Karpas-422 (cell line): ENCODE measurements at regions not wholly inside any gene's neighbourhood (a gene's known extent, or its start where the extent isn't known, plus 50 kb on each side); places are given as distances from the start of the nearest gene placed in this dataset.
"Not testable (repeated sequence)": the region's sequence is repeated elsewhere in the genome, so short reads cannot be mapped to it uniquely, and the experiment has no call there.

ENCODE experiments used
- DNase-seq: peaks from one replicate; pipeline ENCODE4 v3.0.0-alpha.2; 2015
- H2AFZ ChIP-seq: fragments of 200-600 bp; sonication (generic); 2 replicates; pipeline ENCODE4 v1.6.1; 2014; ENCODE audit warnings: antibody characterized with exemption, low read length, mixed read lengths
- H3K27ac ChIP-seq: fragments of 200-600 bp; sonication (generic); 2 replicates; pipeline ENCODE4 v1.5.1; 2014; ENCODE audit warnings: mild to moderate bottlenecking, low read length, moderate library complexity
- H3K27me3 ChIP-seq: fragments of 200-600 bp; sonication (generic); 2 replicates; pipeline ENCODE4 v1.6.1; 2014; ENCODE audit warnings: low read length, mixed read lengths
- H3K36me3 ChIP-seq: fragments of 200-600 bp; sonication (generic); 2 replicates; pipeline ENCODE4 v1.6.1; 2014; ENCODE audit warnings: low read length, mixed read lengths; ENCODE audit not compliant: insufficient read depth
- H3K4me1 ChIP-seq: fragments of 200-600 bp; sonication (generic); 2 replicates; pipeline ENCODE4 v1.6.1; 2014; ENCODE audit warnings: mild to moderate bottlenecking, low read length, mixed read lengths
- H3K4me2 ChIP-seq: fragments of 200-600 bp; sonication (generic); 2 replicates; pipeline ENCODE4 v1.6.1; 2014; ENCODE audit warnings: low read length, low read depth, mild to moderate bottlenecking; ENCODE audit not compliant: poor library complexity, severe bottlenecking
- H3K4me3 ChIP-seq: fragments of 200-600 bp; sonication (generic); 2 replicates; pipeline ENCODE4 v1.5.1; 2014; ENCODE audit warnings: mild to moderate bottlenecking, antibody characterized with exemption, low read length, mixed read lengths
- H3K79me2 ChIP-seq: fragments of 200-600 bp; sonication (generic); 2 replicates; pipeline ENCODE4 v1.6.1; 2014; ENCODE audit warnings: mild to moderate bottlenecking, low read length, mixed read lengths
- H3K9ac ChIP-seq: fragments of 200-600 bp; sonication (generic); 2 replicates; pipeline ENCODE4 v1.6.0; 2014; ENCODE audit warnings: low read length
- H3K9me2 ChIP-seq: fragments of 200-600 bp; sonication (generic), shearing (Covaris generic); replicated peaks from 2 replicates; pipeline ENCODE4 v1.6.0; 2014; ENCODE audit warnings: mild to moderate bottlenecking, low read length, moderate library complexity; ENCODE audit not compliant: insufficient read depth
- H3K9me3 ChIP-seq: fragments of 300-700, 200-600 bp; sonication (generic); 2 replicates; pipeline ENCODE4 v1.6.1; 2014; ENCODE audit warnings: low read length, mixed read lengths
- H4K20me1 ChIP-seq: fragments of 200-600 bp; sonication (generic); 2 replicates; pipeline ENCODE4 v1.6.1; 2014; ENCODE audit warnings: mild to moderate bottlenecking, antibody characterized with exemption, low read length, low read depth; ENCODE audit not compliant: insufficient read depth

DNA sequence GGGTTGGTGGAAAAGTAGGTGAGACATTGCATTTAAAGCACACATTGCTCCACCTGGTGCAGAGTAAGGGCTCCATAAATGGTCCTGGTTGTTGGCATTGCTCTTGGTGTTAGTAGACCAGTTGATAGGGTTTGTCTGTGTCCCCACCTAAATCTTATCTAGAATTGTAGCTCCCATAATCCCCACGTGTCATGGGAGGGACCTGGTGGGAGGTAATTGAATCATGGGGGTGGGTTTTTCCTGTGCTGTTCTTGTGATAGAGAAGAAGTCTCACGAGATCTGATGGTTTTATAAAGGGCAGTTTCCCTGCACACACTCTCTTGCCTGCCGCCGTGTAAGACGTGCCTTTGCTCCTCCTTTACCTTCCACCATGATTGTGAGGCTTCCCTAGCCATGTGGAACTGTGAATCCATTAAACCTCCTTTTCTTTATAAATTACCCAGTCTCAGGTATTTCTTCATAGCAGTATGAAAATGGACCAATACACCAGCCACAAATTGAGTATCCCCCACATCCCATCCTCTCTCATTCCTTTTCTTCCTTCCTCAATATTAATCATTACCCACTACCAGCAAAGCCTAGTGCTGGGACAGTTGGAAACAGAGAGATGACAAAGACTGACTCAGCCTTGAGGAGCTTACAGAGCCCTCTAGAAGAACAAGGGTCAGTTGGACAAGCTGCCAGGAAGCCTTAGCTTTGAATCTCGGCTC is 285.9 kb upstream of the CRY1 start:
- not testable (repeated sequence) for H3K36me3 ChIP-seq, H3K27me3 ChIP-seq, H3K4me1 ChIP-seq, H3K9me2 ChIP-seq, H3K79me2 ChIP-seq, H3K4me2 ChIP-seq, H3K4me3 ChIP-seq, H3K9ac ChIP-seq, H4K20me1 ChIP-seq, H3K27ac ChIP-seq, DNase-seq, H2AFZ ChIP-seq, H3K9me3 ChIP-seq

DNA sequence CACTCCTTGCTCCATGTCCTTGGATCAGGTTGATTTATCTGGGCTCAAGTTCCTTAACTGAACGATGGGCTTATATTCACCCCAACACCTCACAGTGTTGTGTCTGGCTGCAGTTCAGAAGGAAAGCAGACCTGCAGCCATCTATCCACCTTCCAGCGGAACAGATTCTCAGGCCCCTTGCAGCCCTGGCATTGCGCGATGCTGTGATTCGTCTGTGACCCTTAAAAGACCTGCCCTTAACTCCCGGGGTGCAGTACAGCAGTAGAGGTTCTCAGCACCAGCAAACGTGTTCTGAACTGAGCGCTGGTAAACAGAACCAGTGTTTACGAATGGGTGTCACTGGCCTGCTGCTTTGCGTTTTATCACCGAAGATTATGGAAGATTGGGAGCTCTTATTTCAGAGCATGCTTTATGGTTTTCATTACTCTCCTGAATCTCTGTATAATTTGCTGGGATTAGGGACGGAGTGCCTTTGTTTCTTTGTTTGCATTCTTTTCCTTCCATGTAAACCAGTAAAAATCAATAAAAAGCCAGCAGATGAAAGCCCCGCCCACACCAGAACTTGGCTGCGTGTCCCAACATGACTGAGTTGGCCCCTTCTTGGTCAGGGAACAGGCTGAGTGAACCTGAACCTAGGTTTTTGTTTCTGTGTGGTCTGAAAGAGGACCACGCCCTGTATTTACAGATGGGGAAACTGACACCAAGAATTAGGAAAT is 286.7 kb upstream of the CRY1 start:
- no peaks in the 10 kb centered on the region for H3K9me2 ChIP-seq
- no peak for DNase-seq
- H3K27me3 ChIP-seq, result no peaks in the 10 kb centered on the region
- H3K4me2 ChIP-seq, result no peak overlapping the region
- H3K4me3 ChIP-seq, result no peak overlapping the region
- H3K9me3 ChIP-seq, result no peaks in the 10 kb centered on the region
- no peak overlapping the region for H3K27ac ChIP-seq
- no peak overlapping the region for H3K9ac ChIP-seq
- H3K4me1 ChIP-seq, result no peaks in the 10 kb centered on the region
- no peaks in the 10 kb centered on the region for H4K20me1 ChIP-seq
- H3K36me3 ChIP-seq, result no peaks in the 10 kb centered on the region
- no peak overlapping the region for H2AFZ ChIP-seq
- no peaks in the 10 kb centered on the region for H3K79me2 ChIP-seq

DNA sequence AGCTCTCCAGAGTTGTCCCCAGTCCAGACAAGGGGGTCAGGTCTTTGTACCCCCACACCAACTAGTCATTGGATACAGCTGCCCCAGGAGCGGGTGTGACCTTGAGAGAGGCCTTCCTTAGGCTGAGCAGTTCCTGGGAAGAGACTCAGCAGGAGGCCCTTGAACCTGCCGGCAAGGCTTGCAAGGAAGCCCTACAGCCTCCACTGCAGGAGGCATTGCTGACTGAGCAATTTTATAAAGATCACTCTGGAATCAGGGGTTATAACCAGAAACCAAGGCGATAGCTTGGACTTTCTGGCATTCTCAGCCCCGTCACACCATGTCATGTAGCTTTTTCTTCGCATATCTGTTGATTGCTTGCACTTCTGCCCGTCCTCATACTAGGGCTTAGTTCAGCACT is 291.3 kb upstream of the CRY1 start:
- H3K9me2 ChIP-seq, result no peaks in the 10 kb centered on the region
- H3K79me2 ChIP-seq, result no peaks in the 10 kb centered on the region
- no peaks in the 10 kb centered on the region for H3K27me3 ChIP-seq
- H4K20me1 ChIP-seq, result no peaks in the 10 kb centered on the region
- H3K9me3 ChIP-seq, result peaks cover 5% of the 10 kb centered on the region
- no peak for DNase-seq
- no peak overlapping the region for H3K27ac ChIP-seq
- no peaks in the 10 kb centered on the region for H3K4me1 ChIP-seq
- no peaks in the 10 kb centered on the region for H3K36me3 ChIP-seq
- H3K9ac ChIP-seq, result no peak overlapping the region
- H2AFZ ChIP-seq, result no peak overlapping the region
- H3K4me3 ChIP-seq, result no peak overlapping the region
- no peak overlapping the region for H3K4me2 ChIP-seq

DNA sequence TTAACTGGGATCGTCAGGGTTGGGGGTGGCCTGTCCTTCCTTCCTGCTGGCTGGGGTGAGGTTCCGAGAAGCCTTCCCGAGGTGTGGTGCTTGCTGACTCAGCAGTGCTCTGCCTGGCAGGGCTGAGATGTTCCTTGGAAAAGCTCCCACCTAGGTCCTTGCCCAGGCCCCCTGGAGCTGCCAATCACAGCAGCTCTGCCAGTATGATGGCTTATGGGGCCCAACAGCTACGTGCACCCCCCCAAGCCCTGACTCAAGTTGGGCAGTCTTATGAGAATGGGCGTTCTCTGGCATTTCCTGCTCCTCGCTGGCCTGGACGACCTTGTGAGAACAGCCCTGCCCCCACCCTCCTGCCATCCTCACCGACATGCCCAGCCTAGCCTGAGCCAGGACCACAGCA is 292.2 kb upstream of the CRY1 start:
- no peaks in the 10 kb centered on the region for H3K4me1 ChIP-seq
- H3K9ac ChIP-seq, result no peak overlapping the region
- H3K79me2 ChIP-seq, result no peaks in the 10 kb centered on the region
- H3K36me3 ChIP-seq, result no peaks in the 10 kb centered on the region
- no peak overlapping the region for H2AFZ ChIP-seq
- no peak overlapping the region for H3K4me2 ChIP-seq
- DNase-seq, result no peak
- no peak overlapping the region for H3K27ac ChIP-seq
- H4K20me1 ChIP-seq, result no peaks in the 10 kb centered on the region
- no peaks in the 10 kb centered on the region for H3K9me2 ChIP-seq
- no peak overlapping the region for H3K4me3 ChIP-seq
- no peaks in the 10 kb centered on the region for H3K27me3 ChIP-seq
- peaks cover 8% of the 10 kb centered on the region for H3K9me3 ChIP-seq

DNA sequence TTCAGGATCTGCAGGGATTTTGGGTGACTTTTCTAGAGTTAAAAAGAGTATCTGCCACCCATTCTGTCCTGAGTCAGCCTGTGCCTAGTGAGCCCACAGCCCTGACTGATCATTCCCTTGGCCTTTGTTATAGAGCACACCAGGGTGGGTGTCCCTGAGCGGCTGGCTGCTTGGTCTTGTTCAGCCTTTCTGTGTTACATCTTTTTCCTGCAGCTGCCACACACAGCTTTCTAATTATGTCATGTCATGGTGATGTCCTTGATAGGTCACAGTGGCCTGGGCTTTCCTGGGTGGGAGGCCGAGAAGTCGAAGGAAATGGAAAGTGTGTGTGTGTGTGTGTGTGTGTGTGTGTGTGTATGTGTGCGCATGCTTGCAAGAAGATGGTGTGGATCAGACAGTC is 293.2 kb upstream of the CRY1 start:
- Histone ChIP-seq H3K36me3 (no peaks in the 10 kb centered on the region), H3K9me2 (no peaks in the 10 kb centered on the region), H4K20me1 (no peaks in the 10 kb centered on the region), H3K9me3 (peaks cover 8% of the 10 kb centered on the region), H3K27ac (no peak overlapping the region), H3K79me2 (no peaks in the 10 kb centered on the region), H3K4me2 (no peak overlapping the region), H3K9ac (no peak overlapping the region), H3K4me3 (no peak overlapping the region), H3K27me3 (no peaks in the 10 kb centered on the region), H3K4me1 (no peaks in the 10 kb centered on the region), H2AFZ (no peak overlapping the region)
- DNase-seq, result no peak

DNA sequence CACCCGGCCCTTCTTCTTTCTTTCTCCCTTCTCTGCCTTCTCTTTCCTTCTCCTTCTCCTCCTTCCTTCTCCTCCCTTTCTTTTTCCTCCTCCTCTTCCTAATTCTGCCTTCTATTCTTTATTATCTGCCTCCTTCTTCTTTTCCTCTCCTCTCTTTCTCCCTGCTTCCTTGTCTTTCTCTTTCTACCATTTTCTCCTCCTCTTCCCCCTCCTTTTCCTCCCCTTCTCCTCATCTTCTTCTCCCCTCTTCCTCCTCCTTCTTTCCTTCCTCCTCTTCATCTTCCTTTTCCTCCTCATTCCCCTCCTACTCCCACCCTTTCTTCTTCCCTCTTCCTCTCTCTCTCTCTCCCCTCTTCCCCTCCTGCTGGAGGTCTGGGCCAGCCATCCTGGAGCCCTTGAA is 294.9 kb upstream of the CRY1 start:
- no peak overlapping the region for H3K9ac ChIP-seq
- H3K27me3 ChIP-seq, result no peaks in the 10 kb centered on the region
- H4K20me1 ChIP-seq, result no peaks in the 10 kb centered on the region
- no peak overlapping the region for H3K4me2 ChIP-seq
- H2AFZ ChIP-seq, result no peak overlapping the region
- H3K4me1 ChIP-seq, result no peaks in the 10 kb centered on the region
- DNase-seq, result no peak
- peaks cover 8% of the 10 kb centered on the region for H3K9me3 ChIP-seq
- no peak overlapping the region for H3K4me3 ChIP-seq
- no peak overlapping the region for H3K27ac ChIP-seq
- no peaks in the 10 kb centered on the region for H3K36me3 ChIP-seq
- no peaks in the 10 kb centered on the region for H3K9me2 ChIP-seq
- no peaks in the 10 kb centered on the region for H3K79me2 ChIP-seq

DNA sequence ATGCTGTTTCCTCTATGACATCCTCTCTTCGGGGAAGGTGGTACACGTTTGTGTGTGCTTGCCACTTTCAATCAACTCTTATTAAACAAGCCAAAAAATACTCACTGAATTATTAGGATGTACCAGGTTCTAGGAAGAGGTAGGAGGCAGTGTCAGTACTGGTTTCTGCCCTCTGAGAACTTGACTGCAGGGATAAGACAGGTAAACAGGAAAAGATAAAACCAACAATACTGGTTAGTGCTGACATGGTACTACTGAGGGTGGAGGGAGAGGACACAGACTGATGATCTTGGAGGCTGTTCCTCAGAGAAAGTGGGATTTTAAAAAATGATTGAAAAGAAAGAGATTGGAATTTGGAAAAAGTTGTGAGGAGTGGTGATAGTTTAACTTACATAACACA is 295.2 kb upstream of the PWP1 start:
- no peaks in the 10 kb centered on the region for H3K4me1 ChIP-seq
- H3K4me2 ChIP-seq, result no peak overlapping the region
- DNase-seq, result peak; percentile 31
- H3K79me2 ChIP-seq, result no peaks in the 10 kb centered on the region
- no peaks in the 10 kb centered on the region for H3K36me3 ChIP-seq
- H3K4me3 ChIP-seq, result no peak overlapping the region
- no peaks in the 10 kb centered on the region for H3K27me3 ChIP-seq
- no peaks in the 10 kb centered on the region for H3K9me2 ChIP-seq
- no peak overlapping the region for H3K27ac ChIP-seq
- no peak overlapping the region for H3K9ac ChIP-seq
- no peaks in the 10 kb centered on the region for H4K20me1 ChIP-seq
- no peak overlapping the region for H2AFZ ChIP-seq
- peaks cover 8% of the 10 kb centered on the region for H3K9me3 ChIP-seq

DNA sequence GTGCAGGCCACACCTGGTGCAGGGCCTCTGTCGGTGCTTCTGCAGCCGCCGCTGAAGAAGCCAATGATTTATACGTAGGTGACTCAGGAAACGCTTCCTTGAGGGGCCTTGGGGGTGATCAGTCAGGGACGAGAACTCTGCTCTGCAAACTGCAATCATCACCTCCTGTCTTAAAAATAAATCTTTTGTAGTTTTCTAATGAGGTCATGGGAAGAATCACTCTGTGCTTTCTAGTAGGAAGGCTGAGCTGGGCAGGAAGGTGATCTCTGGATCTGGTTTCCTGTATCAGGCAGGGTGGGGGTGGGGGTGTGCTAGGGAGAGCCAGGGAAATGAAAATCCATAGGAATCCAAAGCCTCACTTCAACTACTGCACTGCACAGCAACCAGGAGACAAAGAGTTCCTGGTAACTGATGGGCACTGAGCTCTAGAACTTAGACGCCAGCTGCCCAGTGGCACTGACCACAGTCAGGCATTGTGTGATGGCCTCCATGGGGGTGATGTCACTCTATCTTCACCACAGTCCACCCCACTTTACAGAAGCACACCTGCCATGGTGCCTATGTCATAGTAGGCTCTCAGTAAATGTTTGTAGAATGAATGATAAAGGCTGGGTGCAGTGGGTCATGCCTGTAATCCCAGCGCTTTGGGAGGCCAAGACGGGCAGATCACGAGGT is 292.4 kb upstream of the PWP1 start:
- no peaks in the 10 kb centered on the region for H3K36me3 ChIP-seq
- no peaks in the 10 kb centered on the region for H4K20me1 ChIP-seq
- no peak for DNase-seq
- no peak overlapping the region for H3K4me2 ChIP-seq
- no peak overlapping the region for H3K4me3 ChIP-seq
- no peaks in the 10 kb centered on the region for H3K27me3 ChIP-seq
- no peaks in the 10 kb centered on the region for H3K4me1 ChIP-seq
- peaks cover 8% of the 10 kb centered on the region for H3K9me3 ChIP-seq
- no peaks in the 10 kb centered on the region for H3K9me2 ChIP-seq
- no peak overlapping the region for H3K27ac ChIP-seq
- H3K79me2 ChIP-seq, result no peaks in the 10 kb centered on the region
- H2AFZ ChIP-seq, result no peak overlapping the region
- H3K9ac ChIP-seq, result no peak overlapping the region
